ENCODE measurements at regions not wholly inside any gene's neighbourhood (a gene's known extent, or its start where the extent isn't known, plus 50 kb on each side); places are given as distances from the start of the nearest gene placed in this dataset.

DNA sequence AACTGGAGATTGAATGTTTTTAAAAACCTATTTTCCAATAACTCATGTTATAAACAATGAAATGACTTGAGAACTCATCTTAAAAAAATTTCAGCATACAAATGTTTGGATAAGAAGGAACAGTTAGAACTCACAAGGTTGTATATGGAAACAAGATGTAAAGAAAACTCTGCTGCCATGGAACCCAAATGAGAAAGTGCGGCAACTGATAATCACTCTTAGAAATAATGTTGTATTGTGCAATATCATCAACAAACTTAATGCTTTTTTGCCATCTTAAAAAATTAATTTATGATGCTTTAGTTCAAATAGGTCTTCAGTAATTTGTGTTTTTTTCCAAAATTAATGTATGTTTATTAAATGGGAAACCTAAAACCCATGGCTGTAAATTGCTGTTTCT is 461.1 kb upstream of the NCAM2 start:
- DNase-seq (ENCODE audit: low read depth) = no peak

DNA sequence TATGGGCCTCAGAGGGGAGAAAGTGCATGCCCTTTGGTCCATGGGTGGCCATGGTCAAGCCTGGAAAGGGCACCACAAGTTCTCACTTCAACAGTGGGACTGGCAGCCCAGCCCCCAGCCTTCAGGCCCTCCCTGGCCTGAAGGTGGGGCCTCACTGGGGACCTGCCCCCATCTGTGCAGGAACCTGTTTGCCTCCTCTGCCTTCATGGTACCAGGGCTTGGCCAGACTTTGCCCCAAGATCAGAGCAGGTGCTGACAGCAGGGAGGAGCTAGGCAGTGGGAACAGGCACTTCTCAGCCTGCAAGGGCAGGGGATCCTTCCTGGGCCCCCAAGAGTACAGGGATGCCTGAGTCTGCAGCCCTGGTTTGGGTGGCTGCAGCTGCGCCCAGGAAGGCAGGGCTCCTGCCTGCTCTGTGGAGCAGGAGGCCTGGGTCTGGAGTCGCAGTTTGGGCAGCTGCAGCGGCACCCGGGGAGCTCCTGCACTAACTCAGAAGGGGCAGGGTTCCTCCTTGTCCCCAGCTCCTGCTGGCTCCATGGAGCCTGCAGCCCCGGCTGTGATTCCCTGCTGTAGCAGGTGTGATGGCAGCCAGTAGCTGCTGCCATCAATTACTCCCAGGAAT is 460.1 kb upstream of the NCAM2 start:
- no peak for DNase-seq (ENCODE audit: low read depth)

DNA sequence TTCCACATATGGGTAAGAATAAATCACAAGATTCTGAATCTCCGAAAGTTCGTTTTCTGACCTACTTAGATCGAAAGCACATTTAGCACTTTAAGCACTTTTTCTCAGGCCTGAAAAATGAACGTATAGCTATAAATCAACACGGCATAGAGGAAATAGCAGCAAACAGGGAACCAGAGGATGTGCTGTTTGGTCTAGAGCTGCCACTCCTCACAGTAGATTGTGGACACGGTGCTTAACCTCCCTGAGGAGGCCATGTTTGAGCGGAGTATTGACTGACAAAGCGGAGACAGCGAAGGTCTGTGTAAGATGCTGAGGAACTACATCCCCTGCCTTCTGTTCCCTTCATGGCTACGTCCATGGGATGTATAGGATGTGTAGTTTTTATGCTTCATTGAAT is 452.8 kb upstream of the NCAM2 start:
- no peak for DNase-seq (ENCODE audit: low read depth)

DNA sequence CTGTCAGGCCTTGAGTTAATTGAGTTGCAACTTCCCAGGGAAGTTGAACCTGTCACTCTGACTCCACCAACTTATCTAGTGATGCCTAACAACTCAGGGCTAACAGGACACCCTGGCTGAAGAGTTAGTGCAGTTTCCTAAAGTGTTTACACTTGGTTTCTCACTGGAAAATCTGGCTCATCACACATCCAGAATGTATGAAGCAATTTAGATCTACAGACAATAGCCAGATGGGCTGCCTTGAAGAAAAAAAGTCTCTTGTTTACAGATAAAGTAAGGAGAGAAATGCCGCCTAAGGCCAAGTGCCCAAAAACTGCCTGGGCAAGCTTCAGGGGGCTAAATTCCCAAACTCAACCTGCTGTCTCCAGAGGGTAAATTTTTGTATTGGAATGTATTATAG is 446.3 kb upstream of the NCAM2 start:
- DNase-seq (ENCODE audit: low read depth) = no peak

DNA sequence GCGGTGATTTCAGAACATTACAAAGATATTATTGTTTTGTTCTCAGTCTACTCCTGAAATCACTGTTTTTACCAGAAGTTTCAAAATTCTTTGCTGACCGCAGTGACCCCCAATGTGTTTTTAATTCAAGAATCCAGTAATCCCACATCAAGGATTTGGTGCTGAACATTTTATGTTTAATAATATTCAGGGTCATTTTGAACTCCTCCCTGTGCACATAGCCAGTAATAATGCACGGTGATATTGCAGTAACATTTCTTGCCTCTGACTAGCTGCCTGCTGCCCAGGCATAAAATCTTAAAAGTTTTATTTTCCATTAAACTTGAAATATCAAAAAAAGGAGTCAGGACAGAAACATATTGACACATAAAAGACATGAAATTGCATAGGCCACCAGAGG is 443.4 kb upstream of the NCAM2 start:
- DNase-seq (ENCODE audit: low read depth) = no peak

DNA sequence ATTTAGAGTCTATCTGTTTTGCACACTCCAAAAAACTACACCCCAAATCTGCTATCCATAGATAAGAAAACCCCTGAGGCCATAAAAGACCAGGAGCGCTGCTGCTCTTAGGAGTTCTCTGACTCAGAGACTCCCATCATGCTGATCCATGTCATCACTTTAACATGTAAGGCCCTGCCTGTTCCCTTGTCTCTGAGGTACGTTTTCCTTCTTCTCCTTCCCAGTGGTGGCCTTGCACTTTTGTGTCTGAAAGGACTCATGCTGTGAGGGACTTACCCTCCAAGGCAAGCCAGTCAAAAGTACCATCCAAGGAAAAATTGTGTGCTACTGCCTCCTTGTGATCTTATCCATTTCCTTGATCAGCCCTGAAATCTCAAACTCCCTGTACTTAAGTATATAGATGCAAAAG is 427.4 kb upstream of the NCAM2 start:
- DNase-seq (ENCODE audit: low read depth) = no peak

DNA sequence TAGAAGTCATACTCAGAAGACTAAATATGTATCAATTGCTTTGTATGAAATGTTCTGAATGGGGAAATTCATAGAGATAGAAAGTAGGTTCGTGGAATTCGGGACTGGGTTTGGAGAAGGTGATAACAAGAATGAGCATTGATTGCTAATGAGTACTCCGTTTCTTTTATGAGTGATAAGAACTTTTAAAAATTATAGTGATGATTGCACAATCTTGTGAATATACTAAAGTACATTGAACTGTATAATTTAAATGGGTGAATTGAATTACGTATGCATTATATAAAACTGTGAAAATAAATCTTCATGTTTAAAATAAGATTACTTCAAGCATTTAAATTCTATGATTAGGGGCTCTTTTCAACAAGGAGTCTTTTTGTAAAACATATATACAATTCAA is 425.6 kb upstream of the NCAM2 start:
- no peak for DNase-seq (ENCODE audit: low read depth)

DNA sequence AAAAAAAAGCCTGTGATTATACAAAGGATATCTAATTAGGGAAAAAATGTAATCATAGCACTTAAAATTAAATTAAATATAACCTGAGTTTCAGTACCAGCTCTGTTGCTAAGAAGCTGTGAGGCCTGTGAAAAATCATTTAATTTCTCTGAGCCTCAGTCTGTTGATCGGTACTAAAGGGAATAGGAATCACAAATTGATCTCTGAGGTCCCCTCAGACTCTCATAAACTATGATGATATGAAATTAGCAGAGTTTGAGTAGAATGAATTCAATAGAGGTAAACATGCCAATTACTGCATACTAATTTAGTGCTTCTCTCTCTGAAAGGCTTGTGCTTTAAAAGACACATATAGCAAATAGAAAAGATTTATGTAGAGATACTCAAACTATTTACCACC is 416.8 kb upstream of the NCAM2 start:
- no peak for DNase-seq (ENCODE audit: low read depth)

DNA sequence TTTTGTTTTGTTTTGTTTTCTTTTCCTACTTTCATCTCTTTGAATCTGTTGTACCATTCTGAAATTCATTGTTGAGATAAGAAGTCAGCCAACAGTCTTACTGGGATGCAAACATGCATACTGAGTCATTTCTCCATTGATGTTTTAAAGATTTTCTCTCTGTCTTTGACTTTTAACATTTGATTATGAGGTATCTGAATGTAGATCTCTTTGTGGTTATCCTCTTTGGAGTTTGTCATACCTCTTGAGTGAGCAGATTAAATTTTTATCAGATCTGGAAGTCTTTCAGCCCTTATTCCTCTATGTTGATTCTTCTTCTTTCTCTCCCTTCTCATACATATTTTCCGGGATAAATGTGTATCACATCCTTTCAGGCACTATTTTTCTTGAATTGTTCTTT is 406.9 kb upstream of the NCAM2 start:
- DNase-seq (ENCODE audit: low read depth) = no peak

DNA sequence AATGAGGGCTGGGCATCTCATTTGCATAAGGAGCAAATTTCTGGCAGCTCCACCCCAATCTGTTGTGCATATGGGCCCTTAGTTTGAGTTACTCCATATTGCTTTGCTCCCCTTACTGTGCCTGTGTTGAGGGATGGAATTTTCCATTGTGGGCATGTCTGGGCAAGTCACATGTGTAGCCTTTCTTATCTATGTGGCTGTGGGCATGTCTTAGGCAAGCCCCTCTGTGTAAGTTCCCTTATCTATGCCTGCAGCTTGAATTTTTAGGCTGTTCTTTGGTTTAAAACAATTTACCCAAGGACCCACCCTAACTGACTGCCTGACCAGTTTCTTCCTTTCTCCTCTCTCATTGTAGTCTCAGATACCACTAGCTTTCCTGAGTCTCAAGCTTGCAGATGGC is 405.7 kb upstream of the NCAM2 start:
- DNase-seq (ENCODE audit: low read depth) = no peak

DNA sequence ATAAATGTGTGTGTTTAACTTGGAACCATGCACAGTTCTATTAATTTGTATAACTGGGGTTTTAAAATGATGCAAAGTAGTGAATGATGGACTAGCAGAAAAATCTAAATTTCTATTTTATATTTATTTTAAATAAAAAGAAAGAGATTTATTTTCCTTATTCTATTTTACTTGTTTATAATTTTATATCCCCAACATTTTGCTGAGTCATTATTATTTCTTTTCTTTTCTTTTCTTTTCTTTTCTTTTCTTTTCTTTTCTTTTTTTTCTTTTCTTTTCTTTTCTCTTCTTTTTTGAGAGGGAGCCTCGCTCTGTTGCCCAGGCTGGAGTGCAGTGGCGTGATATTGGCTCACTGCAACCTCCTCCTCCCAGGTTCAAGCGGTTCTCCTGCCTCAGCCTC is 395.0 kb upstream of the NCAM2 start:
- no peak for DNase-seq (ENCODE audit: low read depth)

DNA sequence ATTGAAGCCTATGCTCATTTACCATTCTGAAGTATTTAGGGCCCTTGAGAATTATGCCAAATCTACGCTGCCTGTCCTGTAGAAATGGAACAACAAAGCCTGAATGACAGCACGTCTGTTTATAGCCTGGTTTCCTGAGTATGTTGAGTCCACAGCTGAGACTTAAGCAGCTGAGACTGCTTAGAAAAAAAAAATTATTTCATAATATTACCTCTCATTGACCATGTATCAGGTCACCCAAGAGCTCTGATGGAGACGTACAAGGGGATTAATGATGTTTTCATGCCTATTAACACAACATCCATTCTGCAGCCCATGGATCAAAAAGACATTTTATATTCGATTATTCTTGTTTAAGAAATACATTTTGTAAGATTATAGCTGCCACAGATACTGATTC is 387.2 kb upstream of the NCAM2 start:
- DNase-seq (ENCODE audit: low read depth) = no peak

DNA sequence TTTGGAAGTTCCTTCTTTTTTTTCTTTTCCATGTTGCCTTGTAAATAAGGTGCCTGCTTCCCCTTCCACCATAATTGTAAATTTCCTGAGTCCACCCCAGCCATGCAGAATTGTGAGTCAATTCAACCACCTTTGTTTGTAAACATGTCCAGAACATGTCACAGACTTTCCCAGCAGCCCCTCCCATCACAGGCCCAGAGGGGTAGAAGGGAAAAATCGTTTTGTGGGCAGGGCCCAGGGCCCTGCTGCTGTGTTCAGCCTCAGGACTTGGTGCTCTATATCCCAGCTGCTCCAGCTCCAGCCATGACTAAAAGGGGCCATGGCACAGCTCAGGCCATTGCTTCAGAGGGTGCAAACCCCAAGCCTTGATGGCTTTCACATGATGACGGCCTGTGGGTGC is 384.6 kb upstream of the NCAM2 start:
- no peak for DNase-seq (ENCODE audit: low read depth)

DNA sequence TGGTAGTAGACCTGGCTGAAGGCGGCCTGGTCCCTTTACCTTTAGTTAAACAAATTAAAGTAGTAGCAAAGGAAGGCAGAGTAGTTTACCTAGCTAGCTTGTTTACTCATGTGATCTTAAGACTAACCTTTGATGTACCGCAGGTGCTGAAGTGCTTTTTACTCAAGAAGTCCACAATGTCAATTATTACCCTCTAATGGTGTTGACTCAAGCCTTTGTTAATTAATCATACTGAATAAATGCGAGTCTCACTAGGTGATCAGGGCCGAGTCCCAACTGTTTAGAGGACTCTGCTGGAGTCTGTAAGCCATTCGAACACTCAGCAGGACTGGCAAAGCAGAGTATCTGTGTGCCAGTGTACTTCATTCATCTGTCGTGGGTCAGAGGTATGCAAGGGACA is 381.1 kb upstream of the NCAM2 start:
- no peak for DNase-seq (ENCODE audit: low read depth)

DNA sequence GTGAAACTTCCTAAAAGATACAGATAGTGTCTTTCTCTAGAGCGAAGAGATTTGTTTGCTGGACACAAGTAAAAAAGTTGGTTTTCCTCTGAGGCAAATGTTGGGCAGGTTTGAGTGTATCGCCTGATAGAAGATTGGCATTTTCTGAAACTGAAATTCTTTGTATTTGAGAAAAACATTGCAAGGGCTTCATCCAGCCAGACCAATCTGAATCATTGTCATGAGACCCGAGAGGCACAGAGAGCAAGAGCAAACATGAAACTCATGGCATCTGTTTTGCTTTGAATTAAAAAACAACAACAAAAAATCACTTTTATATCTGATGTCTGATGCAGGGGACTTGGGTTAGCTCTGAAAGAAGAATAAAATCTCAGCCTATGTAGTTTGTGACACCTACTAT is 379.3 kb upstream of the NCAM2 start:
- no peak for DNase-seq (ENCODE audit: low read depth)

DNA sequence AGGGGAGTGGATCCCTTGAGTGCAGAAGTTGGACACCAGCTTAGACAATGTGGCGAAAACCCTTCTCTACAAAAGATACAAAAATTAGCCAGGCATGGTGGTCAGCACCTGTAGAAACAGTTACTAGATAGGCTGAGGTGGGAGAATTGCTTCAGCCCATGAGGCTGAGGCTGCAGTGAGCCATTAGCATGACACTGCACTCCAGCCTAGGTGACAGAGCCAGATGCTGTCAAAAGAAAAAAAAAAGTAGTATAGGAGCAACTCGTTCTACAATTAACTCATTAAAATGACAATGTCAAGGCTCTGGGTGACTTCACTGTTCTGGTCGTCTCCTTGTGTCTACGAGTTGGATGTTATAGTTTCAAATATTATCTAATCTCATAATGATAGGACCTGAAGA is 370.6 kb upstream of the NCAM2 start:
- no peak for DNase-seq (ENCODE audit: low read depth)

DNA sequence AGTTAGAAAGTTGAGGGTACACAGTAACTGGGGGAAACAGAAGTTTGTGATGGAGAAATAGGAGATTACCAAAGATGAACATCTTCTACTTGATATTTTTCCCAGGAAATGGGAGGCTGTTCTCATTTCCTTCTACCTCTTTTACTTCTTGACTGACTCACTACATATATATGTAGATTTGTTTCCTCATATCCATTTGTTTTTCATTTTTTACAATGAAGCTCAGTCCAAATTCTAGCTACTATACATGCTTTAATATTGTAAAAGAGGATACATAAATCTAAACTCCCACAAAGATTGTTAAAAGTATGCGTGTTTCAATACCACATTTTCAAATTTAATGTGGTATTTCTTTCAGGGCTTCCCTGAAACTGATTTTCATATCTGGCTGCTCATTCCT is 366.6 kb upstream of the NCAM2 start:
- DNase-seq (ENCODE audit: low read depth) = no peak

DNA sequence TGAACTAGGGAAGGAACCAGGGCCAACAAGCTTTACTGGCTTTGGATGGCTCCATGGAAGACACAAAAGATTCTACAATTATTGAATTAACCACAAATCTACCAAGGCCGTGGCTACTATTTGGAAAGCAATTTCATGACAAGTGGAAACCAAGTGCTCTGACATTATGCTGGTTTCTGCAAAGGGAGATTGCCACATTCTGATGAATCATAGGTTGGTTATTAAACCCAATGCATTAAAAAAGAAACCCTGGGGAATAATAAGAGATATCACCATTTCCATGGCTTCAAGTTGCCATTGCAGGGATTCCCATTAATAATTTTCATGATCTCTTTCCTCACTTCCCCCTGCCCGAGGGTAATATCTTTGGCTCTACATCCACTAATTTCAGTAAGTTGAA is 359.2 kb upstream of the NCAM2 start:
- no peak for DNase-seq (ENCODE audit: low read depth)

DNA sequence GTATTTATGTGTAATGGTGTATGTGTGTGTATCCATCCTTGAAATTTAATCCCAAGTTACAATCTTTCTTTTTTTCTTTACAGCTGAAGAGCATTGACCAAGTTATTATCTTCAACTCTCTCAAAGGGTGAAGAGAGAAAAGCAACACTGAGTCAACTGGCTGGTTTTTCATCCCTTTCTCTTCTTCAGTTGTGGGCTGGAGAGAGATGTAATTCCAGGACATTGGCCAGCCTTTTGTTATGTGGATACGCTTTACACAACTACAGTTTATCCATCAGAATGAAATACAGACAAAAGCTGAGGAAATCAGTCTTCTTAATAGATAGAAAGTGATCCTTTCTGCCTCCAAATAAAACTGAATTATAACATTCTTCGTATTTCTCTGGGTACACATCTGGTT is 357.0 kb upstream of the NCAM2 start:
- no peak for DNase-seq (ENCODE audit: low read depth)

DNA sequence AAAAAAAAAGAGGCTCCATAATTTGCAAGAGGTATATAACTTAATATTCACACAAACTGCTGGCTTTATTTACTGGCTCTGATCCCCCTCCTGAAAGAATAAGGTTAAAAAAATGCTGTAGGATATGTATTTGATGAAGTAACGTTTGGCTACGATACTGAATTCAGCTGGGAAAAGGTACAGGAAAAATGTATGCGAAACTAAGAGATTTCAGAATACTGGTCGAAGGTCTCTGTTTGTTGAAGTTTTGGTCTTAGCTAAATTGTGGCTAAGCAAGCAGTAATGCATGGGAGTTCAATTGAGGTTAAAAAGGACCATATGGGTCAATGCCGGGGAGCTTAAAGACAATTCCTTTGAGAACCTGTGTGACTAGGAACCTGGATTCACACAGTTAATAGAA is 355.5 kb upstream of the NCAM2 start:
- DNase-seq (ENCODE audit: low read depth) = no peak

DNA sequence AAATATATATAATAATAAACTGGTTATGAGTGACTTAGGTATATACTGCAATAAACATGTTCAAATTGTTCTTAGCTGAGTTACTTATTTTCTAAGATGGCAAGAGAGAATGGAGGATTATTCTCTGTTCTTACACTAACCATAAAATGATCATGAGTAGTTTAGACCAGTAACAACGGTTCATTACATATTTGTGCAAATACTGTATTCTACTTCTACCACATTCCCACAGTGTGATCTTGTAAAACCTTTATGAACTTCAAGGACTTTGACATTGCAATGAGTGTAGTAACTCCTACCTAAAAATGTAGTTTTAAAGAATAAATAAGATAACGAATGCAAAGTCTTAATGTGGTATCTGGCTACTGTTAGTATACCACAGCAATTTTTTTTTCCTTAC is 353.7 kb upstream of the NCAM2 start:
- DNase-seq (ENCODE audit: low read depth) = no peak

DNA sequence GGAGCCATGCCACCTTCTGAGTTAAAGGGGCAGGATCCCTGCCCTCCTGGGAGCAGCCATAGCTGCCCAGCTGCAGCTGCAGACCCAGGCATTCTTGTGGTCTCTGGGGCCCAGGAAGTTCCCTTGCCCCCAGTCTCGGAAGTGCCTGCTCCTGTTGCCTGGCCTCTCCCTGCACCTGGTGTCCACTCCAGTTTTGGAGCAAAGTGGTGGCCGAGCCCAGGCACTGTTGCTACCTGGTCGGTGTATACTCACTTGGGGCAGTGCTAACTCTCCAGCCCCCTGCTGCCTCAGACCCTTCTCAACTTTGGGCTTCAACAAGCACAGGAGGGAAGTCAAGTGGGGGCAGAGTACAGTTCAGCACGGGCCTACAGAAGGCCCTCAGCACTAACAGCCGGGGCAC is 352.9 kb upstream of the NCAM2 start:
- DNase-seq (ENCODE audit: low read depth) = no peak

DNA sequence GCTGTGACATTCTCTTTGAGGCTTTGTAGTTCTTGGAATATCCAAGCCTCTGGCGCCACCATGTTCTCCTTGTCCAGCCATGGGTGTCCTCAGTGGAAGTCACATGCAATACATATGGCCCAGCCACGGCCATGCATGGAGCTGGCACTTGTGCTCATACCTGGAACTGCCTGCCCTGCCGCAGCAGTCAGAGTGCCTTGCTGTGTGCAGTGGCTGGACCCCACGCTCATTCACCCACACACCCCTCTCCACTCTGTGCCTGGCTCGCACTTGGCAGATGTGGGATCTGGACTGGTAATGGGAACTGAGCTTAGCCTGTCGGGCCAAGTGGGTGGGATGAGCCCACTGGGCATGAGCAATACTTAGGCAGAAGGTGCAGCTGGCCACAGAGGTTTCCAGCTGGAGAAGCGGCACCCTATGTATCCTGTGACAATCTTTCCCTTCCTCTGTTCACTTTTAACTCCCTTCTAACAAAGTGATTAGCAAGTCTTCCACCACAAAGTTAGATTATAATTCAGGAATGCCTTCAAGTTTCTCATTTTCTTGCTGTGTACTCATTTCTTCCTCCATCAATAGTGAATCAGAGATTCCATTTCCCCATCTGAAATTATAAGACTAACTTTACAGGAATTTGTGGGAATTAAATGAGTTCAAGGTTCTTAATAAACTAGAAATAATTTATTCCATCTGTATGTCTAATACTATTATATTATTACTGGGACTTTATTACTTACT is 351.6 kb upstream of the NCAM2 start:
- no peak for DNase-seq (ENCODE audit: low read depth)

DNA sequence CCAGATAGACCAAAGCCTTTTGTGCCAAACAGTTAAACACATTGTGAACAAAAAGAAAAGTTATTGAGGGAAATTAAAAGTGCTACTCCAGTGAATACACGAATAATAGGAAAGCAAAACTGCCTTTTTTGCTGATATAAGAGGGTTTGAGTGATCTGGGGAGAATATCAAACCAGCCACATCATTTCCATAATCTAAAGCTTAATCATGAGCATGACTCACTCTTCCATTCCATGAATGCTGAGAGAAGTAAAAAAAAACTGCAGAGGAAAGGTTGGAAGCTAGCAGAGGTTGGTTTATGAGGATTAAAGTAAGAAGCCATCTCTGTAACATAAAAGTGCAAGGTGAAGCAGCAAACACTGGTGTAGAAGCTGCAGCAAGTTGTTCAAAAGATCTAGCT is 350.6 kb upstream of the NCAM2 start:
- no peak for DNase-seq (ENCODE audit: low read depth)
